ENCODE measurements at regions not wholly inside any gene's neighbourhood (a gene's known extent, or its start where the extent isn't known, plus 50 kb on each side); places are given as distances from the start of the nearest gene placed in this dataset.
A peak's percentile ranks its signal among the peaks of the same experiment; 100 is the strongest.

GRCh38 chr5:33324667-33325307, 116.0 kb upstream of the TARS1 start:
- H3K9ac ChIP-seq, result no peak overlapping the region
- POLR2A ChIA-PET, result no interaction called here
- no peaks in the 10 kb centered on the region for H3K79me2 ChIP-seq (ENCODE audit: insufficient read depth)
- DNase-seq, result no peak
- H3K36me3 ChIP-seq (replicated peaks in 1 of 2; ENCODE audit: control insufficient read depth in 1 of 2, insufficient read depth in 2 of 2, low read length in 1 of 2), result no peaks in the 10 kb centered on the region
- no peaks in the 10 kb centered on the region for H3K9me2 ChIP-seq
- H3K27ac ChIP-seq (ENCODE audit: low read depth in 2 of 2, low read length in 1 of 2), result 0 out of 4 replicates have a peak overlapping the region, but pooled peaks of 1 of the 2 experiments have one; percentile 7
- no peaks in the 10 kb centered on the region for H3K27me3 ChIP-seq (ENCODE audit: insufficient read depth)
- no peaks in the 10 kb centered on the region for H4K20me1 ChIP-seq (ENCODE audit: insufficient read depth)
- CTCF ChIA-PET, result interaction anchor here (0.6 kb wide), 1 partner anchor 614 kb away, joined by 3 read pairs; the partner anchor contains the start of gene NPR3
- no peak overlapping the region for H3K4me3 ChIP-seq (ENCODE audit: low read depth in 2 of 2, low read length in 1 of 2)
- H3K4me1 ChIP-seq (ENCODE audit: control insufficient read depth in 1 of 2, insufficient read depth in 2 of 2, low read depth in 1 of 2, low read length in 1 of 2), result peaks cover 0 to 13% of the 10 kb centered on the region in 2 experiments; a peak in 3 of 4 replicates
- 78% methylated on average over 2 of the region's 2 CpGs for WGBS (ENCODE audit: low lambda C conversion rate)
- peaks cover 27% of the 10 kb centered on the region for H3F3A ChIP-seq (replicated peaks; ENCODE audit: insufficient read depth)
- H3K9me3 ChIP-seq, result no peaks in the 10 kb centered on the region
- TF ChIP-seq, protein P1, sequence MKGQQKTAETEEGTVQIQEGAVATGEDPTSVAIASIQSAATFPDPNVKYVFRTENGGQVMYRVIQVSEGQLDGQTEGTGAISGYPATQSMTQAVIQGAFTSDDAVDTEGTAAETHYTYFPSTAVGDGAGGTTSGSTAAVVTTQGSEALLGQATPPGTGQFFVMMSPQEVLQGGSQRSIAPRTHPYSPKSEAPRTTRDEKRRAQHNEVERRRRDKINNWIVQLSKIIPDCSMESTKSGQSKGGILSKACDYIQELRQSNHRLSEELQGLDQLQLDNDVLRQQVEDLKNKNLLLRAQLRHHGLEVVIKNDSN (IDR thresholded peaks at IDR 0.05; ENCODE audit: borderline replicate concordance, low read depth), result no peak
- no peak for TF ChIP-seq FOXM1 (IDR thresholded peaks at IDR 0.05; ENCODE audit: low read depth)
- no peak for TF ChIP-seq RCOR1 (IDR thresholded peaks at IDR 0.05; ENCODE audit: low read length)
- no peak for TF ChIP-seq EP300 (IDR thresholded peaks at IDR 0.05; ENCODE audit: borderline replicate concordance in 1 of 2, low read depth in 1 of 2, low read length in 1 of 2)
- TF ChIP-seq SMC3 (IDR thresholded peaks at IDR 0.05; ENCODE audit: low read depth, low read length), result no peak
- no peak for TF ChIP-seq RAD21 (IDR thresholded peaks at IDR 0.05; ENCODE audit: low read length)
- TF ChIP-seq ZBTB33 (IDR thresholded peaks at IDR 0.05; ENCODE audit: borderline replicate concordance, low read depth), result no peak
- TF ChIP-seq NFIC (IDR thresholded peaks at IDR 0.05; ENCODE audit: borderline replicate concordance), result no peak
- no peak for TF ChIP-seq MXI1 (IDR thresholded peaks at IDR 0.05; ENCODE audit: low read depth, low read length)
- no peak for TF ChIP-seq YY1 (IDR thresholded peaks at IDR 0.05; ENCODE audit: low read depth)
- TF ChIP-seq GABPA (IDR thresholded peaks at IDR 0.05; ENCODE audit: low read depth), result no peak
- TF ChIP-seq TAF1 (IDR thresholded peaks at IDR 0.05; ENCODE audit: borderline replicate concordance, low read depth, low read length), result no peak
- no peak for TF ChIP-seq FOSL2 (IDR thresholded peaks at IDR 0.05; ENCODE audit: borderline replicate concordance, low read depth)
- TF ChIP-seq USF2 (IDR thresholded peaks at IDR 0.05; ENCODE audit: borderline replicate concordance, low read depth, low read length), result no peak
- no peak for TF ChIP-seq CHD2 (IDR thresholded peaks at IDR 0.05; ENCODE audit: low read length, partially characterized antibody)
- TF ChIP-seq, protein P2, sequence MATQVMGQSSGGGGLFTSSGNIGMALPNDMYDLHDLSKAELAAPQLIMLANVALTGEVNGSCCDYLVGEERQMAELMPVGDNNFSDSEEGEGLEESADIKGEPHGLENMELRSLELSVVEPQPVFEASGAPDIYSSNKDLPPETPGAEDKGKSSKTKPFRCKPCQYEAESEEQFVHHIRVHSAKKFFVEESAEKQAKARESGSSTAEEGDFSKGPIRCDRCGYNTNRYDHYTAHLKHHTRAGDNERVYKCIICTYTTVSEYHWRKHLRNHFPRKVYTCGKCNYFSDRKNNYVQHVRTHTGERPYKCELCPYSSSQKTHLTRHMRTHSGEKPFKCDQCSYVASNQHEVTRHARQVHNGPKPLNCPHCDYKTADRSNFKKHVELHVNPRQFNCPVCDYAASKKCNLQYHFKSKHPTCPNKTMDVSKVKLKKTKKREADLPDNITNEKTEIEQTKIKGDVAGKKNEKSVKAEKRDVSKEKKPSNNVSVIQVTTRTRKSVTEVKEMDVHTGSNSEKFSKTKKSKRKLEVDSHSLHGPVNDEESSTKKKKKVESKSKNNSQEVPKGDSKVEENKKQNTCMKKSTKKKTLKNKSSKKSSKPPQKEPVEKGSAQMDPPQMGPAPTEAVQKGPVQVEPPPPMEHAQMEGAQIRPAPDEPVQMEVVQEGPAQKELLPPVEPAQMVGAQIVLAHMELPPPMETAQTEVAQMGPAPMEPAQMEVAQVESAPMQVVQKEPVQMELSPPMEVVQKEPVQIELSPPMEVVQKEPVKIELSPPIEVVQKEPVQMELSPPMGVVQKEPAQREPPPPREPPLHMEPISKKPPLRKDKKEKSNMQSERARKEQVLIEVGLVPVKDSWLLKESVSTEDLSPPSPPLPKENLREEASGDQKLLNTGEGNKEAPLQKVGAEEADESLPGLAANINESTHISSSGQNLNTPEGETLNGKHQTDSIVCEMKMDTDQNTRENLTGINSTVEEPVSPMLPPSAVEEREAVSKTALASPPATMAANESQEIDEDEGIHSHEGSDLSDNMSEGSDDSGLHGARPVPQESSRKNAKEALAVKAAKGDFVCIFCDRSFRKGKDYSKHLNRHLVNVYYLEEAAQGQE (IDR thresholded peaks at IDR 0.05; ENCODE audit: low read depth, low read length), result no peak
- no peak for TF ChIP-seq FOXJ3 (CRISPR knock-in tag; IDR thresholded peaks at IDR 0.05)
- TF ChIP-seq TCF12 (IDR thresholded peaks at IDR 0.05), result no peak
- no peak for TF ChIP-seq ELF1 (IDR thresholded peaks at IDR 0.05)
- TF ChIP-seq POLR2AphosphoS5 (IDR thresholded peaks at IDR 0.05; ENCODE audit: low read depth, low read length), result no peak
- H3K4me2 ChIP-seq, result no peak overlapping the region
- H2AFZ ChIP-seq (ENCODE audit: low read depth), result no peak overlapping the region
